C4-2B (cell line): ENCODE measurements at regions not wholly inside any gene's neighbourhood (a gene's known extent, or its start where the extent isn't known, plus 50 kb on each side); places are given as distances from the start of the nearest gene placed in this dataset.

Experiments
- H3K27ac ChIP-seq: fragments of 450-650 bp; 2 replicates; pipeline ENCODE4 v1.5.1; 2017
- ZFX ChIP-seq: fragments of 450-650 bp; IDR thresholded peaks from 2 replicates; pipeline ENCODE4 v1.6.1; 2017
- TF ChIP-seq, protein P1 (sequence below): fragments of 450-650 bp; conservative IDR thresholded peaks from 2 replicates; pipeline ENCODE4 v1.5.1; 2017; ENCODE audit warnings: mild to moderate bottlenecking

DNA sequence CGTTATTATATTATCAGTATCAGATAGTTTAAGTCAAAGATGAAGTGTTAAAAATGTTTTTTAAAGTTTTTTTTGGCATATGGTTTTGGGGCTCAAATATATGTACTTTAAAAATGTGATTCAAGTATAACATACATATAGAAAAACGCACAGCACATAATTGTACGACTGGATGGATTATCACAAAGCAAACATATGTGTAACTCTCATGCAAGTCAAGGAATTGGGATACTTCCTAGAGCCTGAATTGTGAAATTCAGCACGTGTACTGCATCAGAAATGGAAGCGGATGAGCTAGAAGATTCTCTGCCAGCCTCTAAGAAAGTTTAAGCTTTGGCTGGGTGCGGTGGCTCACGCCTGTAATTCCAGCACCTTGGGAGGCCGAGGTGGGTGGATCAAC is 340.9 kb downstream of the PRL start:
- H3K27ac ChIP-seq: peak overlapping the region; percentile 14; the same call in 1 of the 2 replicates
- TF ChIP-seq, protein P1, sequence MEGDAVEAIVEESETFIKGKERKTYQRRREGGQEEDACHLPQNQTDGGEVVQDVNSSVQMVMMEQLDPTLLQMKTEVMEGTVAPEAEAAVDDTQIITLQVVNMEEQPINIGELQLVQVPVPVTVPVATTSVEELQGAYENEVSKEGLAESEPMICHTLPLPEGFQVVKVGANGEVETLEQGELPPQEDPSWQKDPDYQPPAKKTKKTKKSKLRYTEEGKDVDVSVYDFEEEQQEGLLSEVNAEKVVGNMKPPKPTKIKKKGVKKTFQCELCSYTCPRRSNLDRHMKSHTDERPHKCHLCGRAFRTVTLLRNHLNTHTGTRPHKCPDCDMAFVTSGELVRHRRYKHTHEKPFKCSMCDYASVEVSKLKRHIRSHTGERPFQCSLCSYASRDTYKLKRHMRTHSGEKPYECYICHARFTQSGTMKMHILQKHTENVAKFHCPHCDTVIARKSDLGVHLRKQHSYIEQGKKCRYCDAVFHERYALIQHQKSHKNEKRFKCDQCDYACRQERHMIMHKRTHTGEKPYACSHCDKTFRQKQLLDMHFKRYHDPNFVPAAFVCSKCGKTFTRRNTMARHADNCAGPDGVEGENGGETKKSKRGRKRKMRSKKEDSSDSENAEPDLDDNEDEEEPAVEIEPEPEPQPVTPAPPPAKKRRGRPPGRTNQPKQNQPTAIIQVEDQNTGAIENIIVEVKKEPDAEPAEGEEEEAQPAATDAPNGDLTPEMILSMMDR: no peak
- no peak for TF ChIP-seq ZFX

DNA sequence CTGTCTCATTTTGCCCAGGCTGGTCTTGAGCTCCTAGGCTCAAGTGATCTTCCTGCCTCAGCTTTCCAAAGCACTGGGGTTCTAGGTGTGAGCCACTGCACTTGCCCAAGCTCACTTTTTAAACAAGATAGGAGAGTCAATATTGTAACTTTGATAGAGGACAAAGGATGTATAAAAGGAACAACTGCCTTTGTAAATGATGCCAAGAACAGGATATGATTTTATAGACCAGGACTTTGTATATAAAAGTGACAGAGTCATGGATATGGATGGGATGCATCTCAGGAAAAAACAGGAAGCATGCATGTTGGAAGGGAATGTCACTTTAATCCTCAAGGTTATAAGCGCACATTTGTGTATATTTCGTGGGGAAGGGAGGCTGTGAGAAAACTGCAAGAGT is 338.4 kb downstream of the PRL start:
- H3K27ac ChIP-seq: peak overlapping the region; percentile 76
- no peak for TF ChIP-seq ZFX
- TF ChIP-seq, protein P1: no peak

DNA sequence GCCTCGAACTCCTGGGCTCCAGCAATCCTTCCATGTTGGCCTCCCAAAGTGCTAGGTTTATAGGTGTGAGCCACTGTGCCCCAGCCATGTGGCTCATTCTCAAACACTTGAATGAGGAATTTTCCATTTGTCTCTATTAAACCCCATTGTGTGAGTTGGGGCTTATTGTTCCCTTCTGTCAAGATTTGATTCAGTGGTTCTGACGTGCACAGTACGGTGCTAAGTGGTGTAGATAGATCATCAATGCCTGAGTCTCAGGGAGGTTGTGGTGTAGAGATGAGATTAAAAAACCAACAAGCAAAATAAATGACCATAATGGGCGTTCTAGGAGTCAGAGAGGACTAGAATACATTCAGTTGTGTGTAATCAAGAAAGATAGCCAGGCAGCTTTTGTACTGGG is 335.6 kb downstream of the PRL start:
- TF ChIP-seq, protein P1: no peak
- TF ChIP-seq ZFX: no peak

DNA sequence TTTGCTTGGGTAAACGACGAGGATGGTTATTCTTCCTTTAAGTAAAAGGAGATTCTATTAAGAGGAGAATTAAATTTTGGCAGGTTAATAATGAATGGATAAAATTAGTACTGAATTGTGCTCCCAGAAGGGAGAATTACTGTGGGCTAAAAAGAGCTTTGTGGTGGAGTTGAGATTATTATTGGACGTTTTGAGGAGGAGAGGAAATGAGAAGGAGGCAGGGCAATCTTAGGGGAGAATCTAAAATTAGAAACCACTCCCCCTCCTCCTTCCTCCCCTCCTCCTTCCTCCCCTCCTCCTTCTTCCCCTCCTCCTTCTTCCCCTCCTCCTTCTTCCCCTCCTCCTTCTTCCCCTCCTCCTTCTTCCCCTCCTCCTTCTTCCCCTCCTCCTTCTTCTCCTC is 331.8 kb downstream of the PRL start:
- no peak overlapping the region for H3K27ac ChIP-seq

More for the DNA sequence above, 335.6 kb downstream of the PRL start:
- H3K27ac ChIP-seq: no peak overlapping the region

DNA sequence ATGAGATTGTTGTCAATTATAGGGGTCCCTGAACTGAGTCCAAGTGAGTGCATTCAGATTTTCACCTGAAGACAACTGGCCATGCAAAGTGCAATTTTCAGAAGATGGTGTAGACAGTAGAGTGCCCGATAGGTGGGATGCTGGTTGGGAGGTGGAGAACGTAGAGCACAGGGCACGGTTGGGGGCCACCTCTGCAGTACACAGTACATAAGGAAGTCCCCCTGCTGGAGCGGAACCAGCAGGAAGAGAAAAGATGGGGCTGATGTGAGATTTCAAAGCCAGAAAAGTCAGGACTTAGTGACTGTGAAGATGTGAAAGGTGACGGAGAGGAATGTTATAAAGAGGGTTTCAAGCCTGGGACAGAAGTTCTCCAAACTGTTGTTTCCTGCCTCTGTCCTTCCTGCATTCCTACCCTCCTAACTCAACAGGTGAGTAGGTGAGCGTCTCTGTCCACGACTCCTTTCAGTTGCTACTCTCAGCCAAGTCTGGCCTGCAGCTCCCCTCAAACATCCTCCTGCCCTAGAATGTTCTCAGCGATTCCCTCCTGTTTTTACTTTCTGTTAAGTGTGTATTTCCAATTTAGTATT is 330.8 kb downstream of the PRL start:
- no peak overlapping the region for H3K27ac ChIP-seq
- TF ChIP-seq ZFX: no peak
- TF ChIP-seq, protein P1: no peak

More for the DNA sequence above, 331.8 kb downstream of the PRL start:
- TF ChIP-seq ZFX: no peak
- TF ChIP-seq, protein P1: no peak

DNA sequence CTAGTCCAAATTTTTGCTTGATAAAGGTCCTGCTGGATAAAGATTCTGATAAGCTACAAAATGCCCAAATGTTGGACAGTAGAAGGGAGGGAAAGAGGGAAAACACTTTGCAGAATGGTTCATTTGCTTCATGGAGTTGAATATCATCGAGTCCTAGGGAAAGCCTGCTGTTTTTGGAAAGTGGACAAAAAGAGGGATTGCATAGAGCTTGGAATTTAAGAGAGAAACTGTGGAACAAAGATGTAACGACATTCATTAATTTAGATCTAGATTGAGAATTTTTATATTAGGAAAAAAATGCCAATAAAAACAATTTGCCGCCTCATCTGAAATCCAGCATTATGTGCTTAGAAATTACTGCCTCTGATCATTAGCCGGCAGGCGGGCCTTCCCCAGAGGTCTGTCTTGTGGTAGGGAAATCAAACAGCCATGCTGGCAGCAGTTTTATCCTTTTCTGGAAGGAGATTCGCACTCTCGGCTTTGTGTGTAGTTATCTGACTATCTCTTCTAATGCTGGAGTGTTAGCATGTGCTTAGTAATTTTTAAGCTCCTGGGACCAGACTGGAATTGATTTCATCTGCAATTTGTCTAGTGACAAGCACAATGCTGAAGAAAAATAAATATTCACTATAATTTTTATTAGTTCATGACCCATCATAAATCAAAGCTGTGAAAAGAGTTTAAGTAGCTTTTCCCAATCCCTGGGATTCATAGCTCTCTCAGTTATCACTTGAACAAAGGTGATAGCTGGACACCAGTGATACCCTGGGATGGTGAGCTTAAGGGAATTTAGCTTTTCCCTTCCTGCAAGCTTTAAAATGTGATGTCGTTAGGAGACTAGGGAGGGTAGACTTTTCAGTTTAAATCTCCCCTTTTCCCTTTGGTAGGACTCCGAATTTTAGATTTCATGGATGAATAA is 329.5 kb downstream of the PRL start:
- H3K27ac ChIP-seq: no peak overlapping the region
- TF ChIP-seq, protein P1: no peak
- no peak for TF ChIP-seq ZFX

DNA sequence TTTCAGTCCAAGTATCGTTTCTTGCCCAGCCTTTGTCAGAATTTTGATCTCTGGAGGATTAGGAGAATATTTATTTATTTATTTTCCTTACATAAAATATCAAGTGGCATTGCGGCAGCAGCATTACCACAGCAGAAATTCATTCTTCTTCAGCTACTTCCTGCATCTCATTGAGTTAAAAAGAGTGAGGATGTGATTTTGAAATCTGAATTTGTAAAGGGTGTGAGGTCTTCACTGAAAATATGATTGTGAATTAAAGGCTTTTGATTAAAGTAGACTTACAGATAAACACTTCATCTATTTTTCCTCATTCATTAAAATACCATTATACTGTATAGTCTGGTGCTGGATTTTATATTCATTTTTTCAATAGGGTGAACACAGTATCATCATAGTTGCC is 328.4 kb downstream of the PRL start:
- TF ChIP-seq ZFX: no peak
- TF ChIP-seq, protein P1: no peak
- no peak overlapping the region for H3K27ac ChIP-seq
